Peyer's patch (tissue), 4 donors: ENCODE measurements at regions not wholly inside any gene's neighbourhood (a gene's known extent, or its start where the extent isn't known, plus 50 kb on each side); places are given as distances from the start of the nearest gene placed in this dataset.
"Not testable (repeated sequence)": the region's sequence is repeated elsewhere in the genome, so short reads cannot be mapped to it uniquely, and the experiment has no call there.

Experiments used
- DNase-seq, 3 donors: peaks; one replicate each; pipeline ENCODE4 v3.0.0-alpha.2; 2017 to 2019
- H3K27ac ChIP-seq, 4 donors: fragments of 200-600 bp; sonication (generic); one replicate each; pipeline ENCODE4 v1.5.1; 2016 to 2019
- H3K27me3 ChIP-seq, 2 donors: fragments of 200-600 bp; sonication (generic); one replicate each; pipeline ENCODE4 v1.5.1; 2019
- H3K36me3 ChIP-seq, 3 donors: fragments of 200-600 bp; sonication (generic); one replicate each; pipeline ENCODE4 v1.5.1; 2016 to 2019
- H3K4me1 ChIP-seq, 4 donors: fragments of 200-600 bp; sonication (generic); one replicate each; pipeline ENCODE4 v1.5.1; 2016 to 2019
- H3K4me3 ChIP-seq, 4 donors: fragments of 200-600 bp; sonication (generic); 1 replicate in 3 of 4; 2 replicates in 1 of 4; pipeline ENCODE4 v1.5.1; 2016 to 2019; ENCODE audit warnings: mild to moderate bottlenecking in 1 of 4
- H3K9me3 ChIP-seq, 4 donors: fragments of 200-600 bp; sonication (generic); one replicate each; pipeline ENCODE4 v1.5.1; 2016 to 2019; ENCODE audit warnings: mild to moderate bottlenecking in 1 of 4
- POLR2A ChIP-seq, 2 donors: fragments of 450-650 bp; IDR thresholded peaks; one replicate each; pipeline ENCODE4 v1.5.1; 2017; ENCODE audit warnings: antibody characterized with exemption in 2 of 2, mild to moderate bottlenecking in 2 of 2, moderate library complexity in 2 of 2
- TF ChIP-seq, protein P1 (sequence below), 6 experiments: fragments of 450-650 bp in 4 of 6; fragments of 200-600 bp in 2 of 6; sonication (generic) in 1 of 6; IDR thresholded peaks; one replicate each; pipeline ENCODE4 v1.5.1; 2017 to 2019; ENCODE audit warnings: antibody characterized with exemption in 6 of 6, mild to moderate bottlenecking in 3 of 6, moderate library complexity in 1 of 6

DNA sequence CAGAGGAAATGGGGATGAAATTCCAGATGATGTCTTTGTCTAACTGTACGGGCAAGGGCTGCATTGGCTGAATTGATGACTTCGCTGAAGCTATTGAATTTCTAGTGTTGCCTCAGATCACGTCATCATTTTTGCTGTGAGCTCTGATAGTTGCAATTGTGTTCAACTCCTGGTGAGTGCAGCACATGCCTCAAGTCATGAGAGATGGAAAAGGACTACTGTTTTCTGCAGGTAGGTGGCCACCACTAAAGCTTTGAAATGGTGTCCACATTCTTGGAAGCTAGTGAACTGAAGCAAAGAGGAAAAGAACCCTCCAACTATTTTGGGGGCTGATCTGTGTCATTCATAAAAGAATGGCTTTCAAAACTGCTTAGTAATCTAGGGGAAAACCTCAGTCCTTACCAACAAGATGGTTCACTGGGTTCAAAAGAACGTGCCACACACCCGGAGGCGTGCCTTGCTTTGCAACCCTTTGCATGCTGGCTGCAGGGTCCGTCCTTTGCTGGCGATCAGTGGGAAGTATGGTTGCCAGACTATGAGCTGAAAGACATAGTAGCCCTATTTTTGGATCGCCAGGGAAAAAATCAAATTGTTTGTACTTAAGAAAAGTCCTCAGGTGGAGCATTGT lies 88.1 kb upstream of the STOX2 start:
- no peaks in the 10 kb centered on the region for H3K36me3 ChIP-seq
- DNase-seq, result no peak
- TF ChIP-seq POLR2A (IDR thresholded peaks at IDR 0.05), result no peak
- TF ChIP-seq, protein P1, sequence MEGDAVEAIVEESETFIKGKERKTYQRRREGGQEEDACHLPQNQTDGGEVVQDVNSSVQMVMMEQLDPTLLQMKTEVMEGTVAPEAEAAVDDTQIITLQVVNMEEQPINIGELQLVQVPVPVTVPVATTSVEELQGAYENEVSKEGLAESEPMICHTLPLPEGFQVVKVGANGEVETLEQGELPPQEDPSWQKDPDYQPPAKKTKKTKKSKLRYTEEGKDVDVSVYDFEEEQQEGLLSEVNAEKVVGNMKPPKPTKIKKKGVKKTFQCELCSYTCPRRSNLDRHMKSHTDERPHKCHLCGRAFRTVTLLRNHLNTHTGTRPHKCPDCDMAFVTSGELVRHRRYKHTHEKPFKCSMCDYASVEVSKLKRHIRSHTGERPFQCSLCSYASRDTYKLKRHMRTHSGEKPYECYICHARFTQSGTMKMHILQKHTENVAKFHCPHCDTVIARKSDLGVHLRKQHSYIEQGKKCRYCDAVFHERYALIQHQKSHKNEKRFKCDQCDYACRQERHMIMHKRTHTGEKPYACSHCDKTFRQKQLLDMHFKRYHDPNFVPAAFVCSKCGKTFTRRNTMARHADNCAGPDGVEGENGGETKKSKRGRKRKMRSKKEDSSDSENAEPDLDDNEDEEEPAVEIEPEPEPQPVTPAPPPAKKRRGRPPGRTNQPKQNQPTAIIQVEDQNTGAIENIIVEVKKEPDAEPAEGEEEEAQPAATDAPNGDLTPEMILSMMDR (IDR thresholded peaks at IDR 0.05), result no peak
- no peak overlapping the region for H3K27ac ChIP-seq
- no peaks in the 10 kb centered on the region for H3K27me3 ChIP-seq
- H3K9me3 ChIP-seq, result no peaks in the 10 kb centered on the region
- H3K4me1 ChIP-seq, result no peaks in the 10 kb centered on the region
- H3K4me3 ChIP-seq, result no peak overlapping the region

- H3K36me3 ChIP-seq, H3K27ac ChIP-seq, DNase-seq, H3K4me1 ChIP-seq, H3K27me3 ChIP-seq, H3K9me3 ChIP-seq, H3K4me3 ChIP-seq: not testable (repeated sequence)
Observed at GRCh38 chr4:183818591-183818990, 86.5 kb upstream of the STOX2 start.

DNA sequence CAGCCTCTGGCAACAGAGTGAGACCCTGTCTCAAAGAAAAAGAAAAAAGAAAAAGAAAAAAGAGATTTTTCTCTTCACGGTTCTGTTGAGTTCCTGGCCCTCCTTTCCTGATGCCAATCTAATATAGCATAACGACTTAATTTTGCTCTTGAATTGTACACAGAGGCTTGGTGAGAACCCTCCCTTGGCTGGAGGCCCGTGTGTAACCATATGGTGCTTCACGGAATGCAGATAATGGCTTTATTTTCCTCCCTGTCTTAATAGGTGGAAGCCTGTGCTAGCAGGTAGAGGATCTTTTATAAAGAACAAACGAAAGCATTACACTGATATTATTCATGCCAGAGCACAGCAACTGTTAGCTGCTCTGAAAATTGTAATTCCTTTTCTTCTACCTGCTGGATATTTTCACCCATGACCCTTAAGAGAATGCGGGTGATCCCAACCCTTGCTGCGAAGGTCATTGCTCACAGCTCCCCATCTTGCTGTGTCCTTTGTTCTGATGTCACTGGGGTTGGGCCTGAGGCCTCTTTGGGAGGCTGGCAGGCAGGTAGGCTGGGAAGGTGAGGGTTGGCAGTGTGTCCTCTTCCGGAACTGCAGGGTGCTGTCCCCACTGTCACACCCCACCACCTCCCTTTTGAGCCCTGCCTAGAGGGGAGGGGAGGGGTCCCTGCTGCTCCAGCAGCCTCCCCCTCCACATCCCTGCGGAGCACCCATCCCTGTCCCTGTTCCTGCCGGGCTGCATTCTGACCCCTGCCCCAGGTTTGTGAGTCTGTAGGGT lies 83.8 kb upstream of the STOX2 start:
- TF ChIP-seq POLR2A (IDR thresholded peaks at IDR 0.05), result no peak
- TF ChIP-seq, protein P1 (IDR thresholded peaks at IDR 0.05), result no peak
- no peaks in the 10 kb centered on the region for H3K36me3 ChIP-seq
- no peaks in the 10 kb centered on the region for H3K9me3 ChIP-seq
- no peak overlapping the region for H3K4me3 ChIP-seq
- no peak for DNase-seq
- no peaks in the 10 kb centered on the region for H3K4me1 ChIP-seq
- no peak overlapping the region for H3K27ac ChIP-seq
- H3K27me3 ChIP-seq, result no peaks in the 10 kb centered on the region

GRCh38 chr4:183823434-183823833 lies 81.7 kb upstream of the STOX2 start:
- Histone ChIP-seq H3K9me3 (no peaks in the 10 kb centered on the region), H3K4me1 (no peaks in the 10 kb centered on the region), H3K27ac (no peak overlapping the region), H3K27me3 (no peaks in the 10 kb centered on the region), H3K4me3 (no peak overlapping the region), H3K36me3 (no peaks in the 10 kb centered on the region)
- TF ChIP-seq, protein P1 (IDR thresholded peaks at IDR 0.05), result no peak
- TF ChIP-seq POLR2A (IDR thresholded peaks at IDR 0.05), result no peak
- DNase-seq, result no peak

DNA sequence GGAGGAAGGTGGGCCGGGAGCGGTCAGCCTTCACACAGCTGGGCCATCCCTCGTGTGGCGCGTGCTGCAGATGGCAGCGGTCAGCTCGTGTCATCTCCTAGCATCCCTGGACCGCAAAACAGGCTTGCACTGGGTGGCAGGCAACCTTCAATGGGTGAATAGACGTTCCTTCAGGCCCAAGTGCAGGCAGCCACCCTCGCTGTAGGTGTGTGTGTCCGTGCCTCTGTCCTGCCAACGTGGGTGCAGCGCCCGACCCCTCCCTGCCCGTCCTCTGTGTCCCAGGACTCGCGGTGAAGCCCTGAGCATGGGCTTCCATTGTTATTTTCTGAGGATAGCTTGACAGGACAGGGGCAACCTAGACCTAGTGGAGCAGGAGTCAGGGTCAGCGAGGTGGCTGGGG lies 79.8 kb upstream of the STOX2 start:
- H3K36me3 ChIP-seq, result no peaks in the 10 kb centered on the region
- TF ChIP-seq, protein P1 (IDR thresholded peaks at IDR 0.05), result no peak
- no peak for TF ChIP-seq POLR2A (IDR thresholded peaks at IDR 0.05)
- no peak overlapping the region for H3K27ac ChIP-seq
- no peaks in the 10 kb centered on the region for H3K4me1 ChIP-seq
- no peaks in the 10 kb centered on the region for H3K9me3 ChIP-seq
- no peak overlapping the region for H3K4me3 ChIP-seq
- H3K27me3 ChIP-seq, result no peaks in the 10 kb centered on the region
- DNase-seq, result no peak

- no peak overlapping the region for H3K4me3 ChIP-seq
- no peaks in the 10 kb centered on the region for H3K27me3 ChIP-seq
- H3K36me3 ChIP-seq, result no peaks in the 10 kb centered on the region
- peaks cover 0 to 8% (median 0%) of the 10 kb centered on the region in 4 donors for H3K4me1 ChIP-seq
- TF ChIP-seq POLR2A (IDR thresholded peaks at IDR 0.05), result no peak
- TF ChIP-seq, protein P1 (IDR thresholded peaks at IDR 0.05), result no peak
- H3K9me3 ChIP-seq, result no peaks in the 10 kb centered on the region
- no peak overlapping the region for H3K27ac ChIP-seq
- no peak for DNase-seq
Observed at GRCh38 chr4:183826461-183826860, 78.6 kb upstream of the STOX2 start.
